ENCODE measurements at regions not wholly inside any gene's neighbourhood (a gene's known extent, or its start where the extent isn't known, plus 50 kb on each side); places are given as distances from the start of the nearest gene placed in this dataset.

DNA sequence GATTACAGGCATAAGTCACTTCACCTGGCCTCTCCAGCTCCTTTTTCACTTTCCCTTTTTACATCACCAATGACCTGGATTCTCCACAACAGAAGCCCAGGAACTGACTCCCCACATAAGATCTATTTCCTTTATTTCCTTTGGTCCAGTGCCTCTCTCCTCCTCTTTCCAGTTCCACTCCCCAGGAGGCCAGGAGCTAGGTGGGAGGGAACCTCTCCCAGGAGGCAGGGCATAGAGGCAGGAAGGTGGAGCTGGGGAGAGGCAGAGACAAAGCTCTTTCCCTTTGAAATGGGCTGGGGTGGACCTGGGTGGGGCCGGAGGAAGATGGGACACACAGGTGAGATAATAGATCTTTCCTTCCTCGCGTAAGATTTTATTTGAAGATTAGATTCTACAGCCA lies 318.3 kb upstream of the TNRC6C start:
- Histone ChIP-seq H3K9me1 (ENCODE audit: control insufficient read depth, insufficient read depth, low read length) (no peaks in the 10 kb centered on the region), H3K4me3 (no peak overlapping the region), H3K4me2 (ENCODE audit: insufficient read depth, low read length) (no peak overlapping the region), H3K36me3 (ENCODE audit: control insufficient read depth, insufficient read depth, low read length) (no peaks in the 10 kb centered on the region), H3K9me3 (replicated peaks; ENCODE audit: control insufficient read depth, insufficient read depth, low read depth, low read length) (no peaks in the 10 kb centered on the region), H3K27ac (ENCODE audit: extremely low read depth, low read depth, low read length) (no peak overlapping the region), H3K27me3 (ENCODE audit: control insufficient read depth in 2 of 2, insufficient read depth in 2 of 2, low read length in 2 of 2) (peaks cover 17 to 79% of the 10 kb centered on the region in 2 experiments; a peak in 4 of 5 replicates), H4K20me1 (replicated peaks; ENCODE audit: control insufficient read depth, insufficient read depth, low read length) (0 out of 2 replicates have a peak, but pooled peaks cover 4% of the 10 kb centered on the region), H3K79me2 (ENCODE audit: control insufficient read depth, insufficient read depth, low read length) (no peaks in the 10 kb centered on the region), H3K4me1 (replicated peaks in 1 of 2; ENCODE audit: control insufficient read depth in 2 of 2, insufficient read depth in 2 of 2, low read length in 2 of 2) (no peaks in the 10 kb centered on the region), H2AFZ (ENCODE audit: low read depth, low read length) (no peak overlapping the region), H3K9ac (ENCODE audit: insufficient read depth in 1 of 2, low read depth in 2 of 2, low read length in 2 of 2) (no peak overlapping the region)
- FAIRE-seq (no peak), DNase-seq (ENCODE audit: extremely low read depth in 1 of 4, low spot score in 3 of 4) (no peak), ATAC-seq (no peak)
- in situ Hi-C loops (cut with MboI), result no loop called here
- intact Hi-C loops (cut with micrococcal nuclease), result no loop called here
- 3% methylated on average over 3 of the region's 3 CpGs for WGBS (ENCODE audit: insufficient coverage, low coverage, missing lambda C conversion rate)
- TF ChIP-seq, protein P1, sequence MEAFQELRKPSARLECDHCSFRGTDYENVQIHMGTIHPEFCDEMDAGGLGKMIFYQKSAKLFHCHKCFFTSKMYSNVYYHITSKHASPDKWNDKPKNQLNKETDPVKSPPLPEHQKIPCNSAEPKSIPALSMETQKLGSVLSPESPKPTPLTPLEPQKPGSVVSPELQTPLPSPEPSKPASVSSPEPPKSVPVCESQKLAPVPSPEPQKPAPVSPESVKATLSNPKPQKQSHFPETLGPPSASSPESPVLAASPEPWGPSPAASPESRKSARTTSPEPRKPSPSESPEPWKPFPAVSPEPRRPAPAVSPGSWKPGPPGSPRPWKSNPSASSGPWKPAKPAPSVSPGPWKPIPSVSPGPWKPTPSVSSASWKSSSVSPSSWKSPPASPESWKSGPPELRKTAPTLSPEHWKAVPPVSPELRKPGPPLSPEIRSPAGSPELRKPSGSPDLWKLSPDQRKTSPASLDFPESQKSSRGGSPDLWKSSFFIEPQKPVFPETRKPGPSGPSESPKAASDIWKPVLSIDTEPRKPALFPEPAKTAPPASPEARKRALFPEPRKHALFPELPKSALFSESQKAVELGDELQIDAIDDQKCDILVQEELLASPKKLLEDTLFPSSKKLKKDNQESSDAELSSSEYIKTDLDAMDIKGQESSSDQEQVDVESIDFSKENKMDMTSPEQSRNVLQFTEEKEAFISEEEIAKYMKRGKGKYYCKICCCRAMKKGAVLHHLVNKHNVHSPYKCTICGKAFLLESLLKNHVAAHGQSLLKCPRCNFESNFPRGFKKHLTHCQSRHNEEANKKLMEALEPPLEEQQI (IDR thresholded peaks at IDR 0.05), result no peak
- TF ChIP-seq BRF1 (IDR thresholded peaks at IDR 0.05; ENCODE audit: borderline replicate concordance, extremely low read depth, insufficient read length), result no peak
- TF ChIP-seq, protein P2, sequence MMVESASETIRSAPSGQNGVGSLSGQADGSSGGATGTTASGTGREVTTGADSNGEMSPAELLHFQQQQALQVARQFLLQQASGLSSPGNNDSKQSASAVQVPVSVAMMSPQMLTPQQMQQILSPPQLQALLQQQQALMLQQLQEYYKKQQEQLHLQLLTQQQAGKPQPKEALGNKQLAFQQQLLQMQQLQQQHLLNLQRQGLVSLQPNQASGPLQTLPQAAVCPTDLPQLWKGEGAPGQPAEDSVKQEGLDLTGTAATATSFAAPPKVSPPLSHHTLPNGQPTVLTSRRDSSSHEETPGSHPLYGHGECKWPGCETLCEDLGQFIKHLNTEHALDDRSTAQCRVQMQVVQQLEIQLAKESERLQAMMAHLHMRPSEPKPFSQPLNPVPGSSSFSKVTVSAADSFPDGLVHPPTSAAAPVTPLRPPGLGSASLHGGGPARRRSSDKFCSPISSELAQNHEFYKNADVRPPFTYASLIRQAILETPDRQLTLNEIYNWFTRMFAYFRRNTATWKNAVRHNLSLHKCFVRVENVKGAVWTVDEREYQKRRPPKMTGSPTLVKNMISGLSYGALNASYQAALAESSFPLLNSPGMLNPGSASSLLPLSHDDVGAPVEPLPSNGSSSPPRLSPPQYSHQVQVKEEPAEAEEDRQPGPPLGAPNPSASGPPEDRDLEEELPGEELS (CRISPR knock-in tag; IDR thresholded peaks at IDR 0.05; ENCODE audit: borderline replicate concordance), result no peak
- no peak for TF ChIP-seq ZNF324 (CRISPR knock-in tag; IDR thresholded peaks at IDR 0.05)
- TF ChIP-seq SMARCE1 (IDR thresholded peaks at IDR 0.05), result no peak
- TF ChIP-seq GABPB1 (CRISPR knock-in tag; IDR thresholded peaks at IDR 0.05), result no peak
- no peak for TF ChIP-seq ZEB2 (IDR thresholded peaks at IDR 0.05)
- TF ChIP-seq RNF2 (IDR thresholded peaks at IDR 0.05), result no peak
- TF ChIP-seq TARDBP (IDR thresholded peaks at IDR 0.05), result no peak
- BruUV-seq (replicated peaks), result no TSS peak
- ChIA-PET CTCF (ENCODE audit: low intra/inter-chr PET ratio) (no interaction called here), POLR2A (interaction anchor here (0.6 to 1.0 kb wide), 3 partner anchors 8 to 1086 kb away, joined by 3 read pairs; no protein-coding TSS in a partner anchor)
